Trophoblast cell (in vitro differentiated cells and primary cell): ENCODE measurements at regions not wholly inside any gene's neighbourhood (a gene's known extent, or its start where the extent isn't known, plus 50 kb on each side); places are given as distances from the start of the nearest gene placed in this dataset.
"Not testable (repeated sequence)": the region's sequence is repeated elsewhere in the genome, so short reads cannot be mapped to it uniquely, and the experiment has no call there.

Experiments
- DNase-seq, 2 donors: peaks; one replicate each; pipeline ENCODE4 v3.0.0-alpha.2; 2016
- H2AFZ ChIP-seq: 2 replicates; pipeline ENCODE4 v1.6.1; 2013; ENCODE audit warnings: low read length, moderate library complexity, mild to moderate bottlenecking; ENCODE audit not compliant: insufficient read depth, poor library complexity
- H2AK5ac ChIP-seq: 2 replicates; pipeline ENCODE4 v1.6.1; 2013; ENCODE audit warnings: mild to moderate bottlenecking, low read length
- H2BK120ac ChIP-seq: 2 replicates; pipeline ENCODE4 v1.6.1; 2013; ENCODE audit warnings: low read length, mild to moderate bottlenecking, moderate library complexity; ENCODE audit not compliant: insufficient read depth, poor library complexity
- H2BK12ac ChIP-seq: 2 replicates; pipeline ENCODE4 v1.6.1; 2013; ENCODE audit warnings: mild to moderate bottlenecking, low read length, moderate library complexity
- H2BK5ac ChIP-seq: 2 replicates; pipeline ENCODE4 v1.6.1; 2013; ENCODE audit warnings: low read length, low read depth, moderate library complexity, mild to moderate bottlenecking; ENCODE audit not compliant: poor library complexity
- H3K14ac ChIP-seq: 2 replicates; pipeline ENCODE4 v1.6.1; 2013; ENCODE audit warnings: mild to moderate bottlenecking, low read length
- H3K18ac ChIP-seq: 2 replicates; pipeline ENCODE4 v1.6.1; 2013; ENCODE audit warnings: mild to moderate bottlenecking, low read length
- H3K23ac ChIP-seq: 2 replicates; pipeline ENCODE4 v1.6.1; 2013; ENCODE audit warnings: low read length
- H3K27ac ChIP-seq: 2 replicates; pipeline ENCODE4 v1.5.1; 2013; ENCODE audit warnings: low read depth, mild to moderate bottlenecking, inconsistent platforms, low read length, moderate library complexity
- H3K27me3 ChIP-seq: 2 replicates; pipeline ENCODE4 v1.6.1; 2013; ENCODE audit warnings: inconsistent platforms, mild to moderate bottlenecking, low read length, moderate library complexity; ENCODE audit not compliant: insufficient read depth
- H3K36me3 ChIP-seq, 2 experiments: 1 replicate in 1 of 2; 2 replicates in 1 of 2; pipeline ENCODE4 v1.6.1; 2013; ENCODE audit warnings: low read length in 2 of 2, mild to moderate bottlenecking in 2 of 2, moderate library complexity in 1 of 2; ENCODE audit not compliant: insufficient read depth in 2 of 2, control insufficient read depth in 1 of 2
- H3K4ac ChIP-seq: 2 replicates; pipeline ENCODE4 v1.6.1; 2013; ENCODE audit warnings: low read depth, mild to moderate bottlenecking, low read length, moderate library complexity
- H3K4me1 ChIP-seq, 2 experiments: 1 replicate in 1 of 2; 2 replicates in 1 of 2; pipeline ENCODE4 v1.6.1; 2013; ENCODE audit warnings: low read length in 2 of 2, mild to moderate bottlenecking in 2 of 2, moderate library complexity in 1 of 2; ENCODE audit not compliant: insufficient read depth in 2 of 2, control insufficient read depth in 1 of 2
- H3K4me2 ChIP-seq: 2 replicates; pipeline ENCODE4 v1.6.1; 2013; ENCODE audit warnings: inconsistent platforms, mild to moderate bottlenecking, low read length, moderate library complexity
- H3K4me3 ChIP-seq: 2 replicates; pipeline ENCODE4 v1.5.1; 2013; ENCODE audit warnings: mild to moderate bottlenecking, low read depth, low read length, inconsistent platforms
- H3K79me1 ChIP-seq: one replicate; pipeline ENCODE4 v1.6.1; 2013; ENCODE audit warnings: low read length
- H3K79me2 ChIP-seq: 2 replicates; pipeline ENCODE4 v1.6.1; 2013; ENCODE audit warnings: low read length, mild to moderate bottlenecking; ENCODE audit not compliant: control insufficient read depth, insufficient read depth, poor library complexity
- H3K9ac ChIP-seq: 2 replicates; pipeline ENCODE4 v1.6.1; 2013; ENCODE audit warnings: mild to moderate bottlenecking, low read length
- H3K9me3 ChIP-seq: 2 replicates; pipeline ENCODE4 v1.6.1; 2013; ENCODE audit warnings: low read depth, mild to moderate bottlenecking, control low read depth, inconsistent platforms, low read length; ENCODE audit not compliant: insufficient read depth
- H4K12ac ChIP-seq: 2 replicates; pipeline ENCODE4 v1.6.1; 2013; ENCODE audit warnings: low read depth, mild to moderate bottlenecking, low read length, moderate library complexity
- H4K8ac ChIP-seq: 2 replicates; pipeline ENCODE4 v1.6.1; 2013; ENCODE audit warnings: low read depth, mild to moderate bottlenecking, low read length, moderate library complexity
- H4K91ac ChIP-seq: one replicate; pipeline ENCODE4 v1.6.1; 2013; ENCODE audit warnings: low read depth, mild to moderate bottlenecking, low read length, moderate library complexity
- WGBS: extraction: QIAGEN DNeasy Blood & Tissue Kit; methylation state at CpG from one replicate; pipeline ENCODE4 v1.1.7; 2013; ENCODE audit warnings: missing lambda C conversion rate; ENCODE audit not compliant: insufficient read length, insufficient coverage; ENCODE audit errors: extremely low coverage; 5-methylcytosine and 5-hydroxymethylcytosine counted together

GRCh38 chr6:159515811-159516210 is 177.2 kb downstream of the SOD2 start:
- H3K27me3 ChIP-seq, H4K91ac ChIP-seq, H3K9ac ChIP-seq, H2BK12ac ChIP-seq, H2AFZ ChIP-seq, H3K23ac ChIP-seq, H3K4me3 ChIP-seq, H4K8ac ChIP-seq, H3K18ac ChIP-seq, H3K14ac ChIP-seq, H3K4me1 ChIP-seq, H3K36me3 ChIP-seq, H3K27ac ChIP-seq, H3K79me1 ChIP-seq, H2BK5ac ChIP-seq, H3K79me2 ChIP-seq, H3K4ac ChIP-seq, H3K4me2 ChIP-seq, H3K9me3 ChIP-seq, H2BK120ac ChIP-seq, H4K12ac ChIP-seq, H2AK5ac ChIP-seq, DNase-seq: not testable (repeated sequence)
- WGBS: no CpG with 5 or more reads among the region's 3 CpGs

- Histone ChIP-seq H3K18ac (no peak overlapping the region), H3K14ac (no peak overlapping the region), H3K9me3 (peaks cover 1% of the 10 kb centered on the region), H4K91ac (no peak overlapping the region), H2BK120ac (no peak overlapping the region), H3K9ac (no peak overlapping the region), H3K36me3 (no peaks in the 10 kb centered on the region), H3K4me3 (no peak overlapping the region), H3K23ac (no peak overlapping the region), H4K12ac (no peak overlapping the region), H3K79me1 (no peaks in the 10 kb centered on the region), H3K79me2 (no peaks in the 10 kb centered on the region), H3K4me1 (no peaks in the 10 kb centered on the region), H2BK5ac (no peak overlapping the region), H3K4me2 (no peak overlapping the region), H2AFZ (no peak overlapping the region), H3K27me3 (no peaks in the 10 kb centered on the region), H4K8ac (no peak overlapping the region), H2BK12ac (no peak overlapping the region), H3K27ac (no peak overlapping the region), H3K4ac (no peak overlapping the region), H2AK5ac (no peak overlapping the region)
- no peak for DNase-seq
- no CpG with 5 or more reads among the region's 2 CpGs for WGBS
Observed at GRCh38 chr6:159513914-159514313, 179.1 kb downstream of the SOD2 start.

GRCh38 chr6:159513074-159513720 is 179.8 kb downstream of the SOD2 start:
- no peak overlapping the region for H3K23ac ChIP-seq
- H3K4me1 ChIP-seq: no peaks in the 10 kb centered on the region
- H4K12ac ChIP-seq: no peak overlapping the region
- H3K9ac ChIP-seq: peak overlapping the region; percentile 9
- H3K14ac ChIP-seq: no peak overlapping the region
- no peak for DNase-seq
- no peaks in the 10 kb centered on the region for H3K36me3 ChIP-seq
- no peak overlapping the region for H4K8ac ChIP-seq
- no peaks in the 10 kb centered on the region for H3K79me1 ChIP-seq
- H2AFZ ChIP-seq: no peak overlapping the region
- H2BK120ac ChIP-seq: no peak overlapping the region
- H2AK5ac ChIP-seq: no peak overlapping the region
- H3K79me2 ChIP-seq: no peaks in the 10 kb centered on the region
- H3K18ac ChIP-seq: no peak overlapping the region
- no peaks in the 10 kb centered on the region for H3K27me3 ChIP-seq
- WGBS: no CpG with 5 or more reads among the region's 7 CpGs
- no peak overlapping the region for H2BK12ac ChIP-seq
- H2BK5ac ChIP-seq: no peak overlapping the region
- H3K4ac ChIP-seq: no peak overlapping the region
- no peak overlapping the region for H4K91ac ChIP-seq
- peaks cover 1% of the 10 kb centered on the region for H3K9me3 ChIP-seq
- H3K4me2 ChIP-seq: no peak overlapping the region
- no peak overlapping the region for H3K27ac ChIP-seq
- no peak overlapping the region for H3K4me3 ChIP-seq

GRCh38 chr6:159512571-159512970 is 180.5 kb downstream of the SOD2 start:
- H3K79me2 ChIP-seq: no peaks in the 10 kb centered on the region
- H2BK120ac ChIP-seq: no peak overlapping the region
- no peak overlapping the region for H3K9ac ChIP-seq
- H3K4me2 ChIP-seq: no peak overlapping the region
- H4K91ac ChIP-seq: no peak overlapping the region
- no peak overlapping the region for H3K14ac ChIP-seq
- no peak overlapping the region for H3K23ac ChIP-seq
- H4K12ac ChIP-seq: no peak overlapping the region
- H3K4me3 ChIP-seq: no peak overlapping the region
- no peak overlapping the region for H2AFZ ChIP-seq
- no peak overlapping the region for H3K4ac ChIP-seq
- H2BK5ac ChIP-seq: no peak overlapping the region
- peaks cover 1% of the 10 kb centered on the region for H3K9me3 ChIP-seq
- no CpG with 5 or more reads among the region's 2 CpGs for whole genome bisulfite sequencing
- H3K4me1 ChIP-seq: no peaks in the 10 kb centered on the region
- H3K79me1 ChIP-seq: no peaks in the 10 kb centered on the region
- no peak for DNase-seq
- H2AK5ac ChIP-seq: no peak overlapping the region
- H3K27me3 ChIP-seq: no peaks in the 10 kb centered on the region
- no peak overlapping the region for H3K27ac ChIP-seq
- H3K18ac ChIP-seq: no peak overlapping the region
- no peak overlapping the region for H4K8ac ChIP-seq
- H2BK12ac ChIP-seq: no peak overlapping the region
- no peaks in the 10 kb centered on the region for H3K36me3 ChIP-seq
